Subcutaneous abdominal adipose tissue (tissue), 5 donors: ENCODE measurements at regions not wholly inside any gene's neighbourhood (a gene's known extent, or its start where the extent isn't known, plus 50 kb on each side); places are given as distances from the start of the nearest gene placed in this dataset.
"Not testable (repeated sequence)": the region's sequence is repeated elsewhere in the genome, so short reads cannot be mapped to it uniquely, and the experiment has no call there.

Source experiments
- H3K27ac ChIP-seq: one replicate; pipeline ENCODE4 v1.7.0; 2013; ENCODE audit warnings: low read depth, mild to moderate bottlenecking, inconsistent platforms, low read length, moderate library complexity
- H3K27me3 ChIP-seq, 5 donors: one replicate each; pipeline ENCODE4 v1.7.0; 2013; ENCODE audit warnings: low read length in 5 of 5, inconsistent platforms in 1 of 5; ENCODE audit not compliant: control insufficient read depth in 5 of 5, insufficient read depth in 4 of 5
- H3K36me3 ChIP-seq, 5 donors: one replicate each; pipeline ENCODE4 v1.7.0; 2013; ENCODE audit warnings: low read length in 5 of 5; ENCODE audit not compliant: control insufficient read depth in 5 of 5, insufficient read depth in 5 of 5
- H3K4me1 ChIP-seq, 5 donors: one replicate each; pipeline ENCODE4 v1.7.0; 2013; ENCODE audit warnings: low read length in 5 of 5, mild to moderate bottlenecking in 3 of 5, moderate library complexity in 1 of 5; ENCODE audit not compliant: control insufficient read depth in 5 of 5, insufficient read depth in 5 of 5
- H3K4me3 ChIP-seq, 5 donors: one replicate each; pipeline ENCODE4 v1.7.0; 2013; ENCODE audit warnings: low read length in 5 of 5, low read depth in 1 of 5
- H3K9ac ChIP-seq, 5 donors: one replicate each; pipeline ENCODE4 v1.7.0; 2013; ENCODE audit warnings: low read length in 5 of 5, mild to moderate bottlenecking in 4 of 5, moderate library complexity in 3 of 5
- H3K9me3 ChIP-seq, 5 donors: one replicate each; pipeline ENCODE4 v1.7.0; 2013; ENCODE audit warnings: low read length in 5 of 5; ENCODE audit not compliant: control insufficient read depth in 5 of 5
- donor health status: healthy.
- donor health status: healthy.
- donor health status: healthy.
- donor health status: healthy.
- donor health status: healthy.

GRCh38 chr1:115524236-115524635 lies 117.5 kb upstream of the VANGL1 start:
- Histone ChIP-seq H3K9ac (no peak overlapping the region), H3K9me3 (no peaks in the 10 kb centered on the region), H3K27me3 (no peaks in the 10 kb centered on the region), H3K27ac (no peak overlapping the region), H3K36me3 (no peaks in the 10 kb centered on the region), H3K4me3 (no peak overlapping the region), H3K4me1 (peaks cover 0 to 7% (median 0%) of the 10 kb centered on the region in 5 donors)

- H3K27ac ChIP-seq, result no peak overlapping the region
- H3K4me3 ChIP-seq, result no peak overlapping the region
- no peaks in the 10 kb centered on the region for H3K36me3 ChIP-seq
- H3K27me3 ChIP-seq, result no peaks in the 10 kb centered on the region
- H3K9me3 ChIP-seq, result no peaks in the 10 kb centered on the region
- peaks cover 0 to 7% (median 0%) of the 10 kb centered on the region in 5 donors for H3K4me1 ChIP-seq
- H3K9ac ChIP-seq, result no peak overlapping the region
Measured at GRCh38 chr1:115522386-115522785, 119.4 kb upstream of the VANGL1 start.

- H3K27ac ChIP-seq, result no peak overlapping the region
- no peaks in the 10 kb centered on the region for H3K36me3 ChIP-seq
- H3K9ac ChIP-seq, result no peak overlapping the region
- H3K4me3 ChIP-seq, result no peak overlapping the region
- peaks cover 0 to 10% (median 0%) of the 10 kb centered on the region in 5 donors for H3K9me3 ChIP-seq
- no peaks in the 10 kb centered on the region for H3K27me3 ChIP-seq
- H3K4me1 ChIP-seq, result no peaks in the 10 kb centered on the region
Measured at GRCh38 chr1:115515270-115515669, 126.5 kb upstream of the VANGL1 start.

GRCh38 chr1:115510226-115510625 lies 131.5 kb upstream of the VANGL1 start:
- not testable (repeated sequence) for H3K9ac ChIP-seq, H3K4me1 ChIP-seq, H3K9me3 ChIP-seq, H3K36me3 ChIP-seq, H3K4me3 ChIP-seq, H3K27me3 ChIP-seq, H3K27ac ChIP-seq

- no peak overlapping the region for H3K9ac ChIP-seq
- peaks cover 0 to 8% (median 5%) of the 10 kb centered on the region in 5 donors for H3K4me1 ChIP-seq
- peaks cover 0 to 10% (median 0%) of the 10 kb centered on the region in 5 donors for H3K9me3 ChIP-seq
- no peak overlapping the region for H3K27ac ChIP-seq
- H3K27me3 ChIP-seq, result peaks cover 0 to 5% (median 0%) of the 10 kb centered on the region in 5 donors
- no peak overlapping the region for H3K4me3 ChIP-seq
- H3K36me3 ChIP-seq, result no peaks in the 10 kb centered on the region
Measured at GRCh38 chr1:115507901-115508300, 133.9 kb upstream of the VANGL1 start.

GRCh38 chr1:115506924-115507589 lies 134.7 kb upstream of the VANGL1 start:
- no peak overlapping the region for H3K27ac ChIP-seq
- H3K36me3 ChIP-seq, result no peaks in the 10 kb centered on the region
- H3K4me1 ChIP-seq, result peaks cover 0 to 8% (median 5%) of the 10 kb centered on the region in 5 donors
- H3K9ac ChIP-seq, result no peak overlapping the region
- H3K4me3 ChIP-seq, result no peak overlapping the region
- H3K9me3 ChIP-seq, result peaks cover 0 to 7% (median 0%) of the 10 kb centered on the region in 5 donors
- H3K27me3 ChIP-seq, result peaks cover 0 to 5% (median 0%) of the 10 kb centered on the region in 5 donors

GRCh38 chr1:115506518-115506917 lies 135.3 kb upstream of the VANGL1 start:
- no peak overlapping the region for H3K27ac ChIP-seq
- H3K4me1 ChIP-seq, result peaks cover 0 to 8% (median 5%) of the 10 kb centered on the region in 5 donors
- peaks cover 0 to 5% (median 0%) of the 10 kb centered on the region in 5 donors for H3K27me3 ChIP-seq
- no peak overlapping the region for H3K9ac ChIP-seq
- H3K9me3 ChIP-seq, result peaks cover 0 to 2% (median 0%) of the 10 kb centered on the region in 5 donors
- H3K4me3 ChIP-seq, result no peak overlapping the region
- no peaks in the 10 kb centered on the region for H3K36me3 ChIP-seq

- Histone ChIP-seq H3K27ac (no peak overlapping the region), H3K9me3 (no peaks in the 10 kb centered on the region), H3K9ac (no peak overlapping the region), H3K36me3 (no peaks in the 10 kb centered on the region), H3K27me3 (peaks cover 0 to 5% (median 0%) of the 10 kb centered on the region in 5 donors), H3K4me1 (peaks cover 0 to 8% (median 5%) of the 10 kb centered on the region in 5 donors), H3K4me3 (no peak overlapping the region)
Measured at GRCh38 chr1:115505148-115505571, 136.6 kb upstream of the VANGL1 start.

GRCh38 chr1:115502183-115502582 lies 139.6 kb upstream of the VANGL1 start:
- not testable (repeated sequence) for H3K4me3 ChIP-seq, H3K27ac ChIP-seq, H3K9ac ChIP-seq, H3K36me3 ChIP-seq, H3K4me1 ChIP-seq, H3K9me3 ChIP-seq, H3K27me3 ChIP-seq

- Histone ChIP-seq H3K36me3 (no peaks in the 10 kb centered on the region), H3K27me3 (peaks cover 0 to 2% (median 0%) of the 10 kb centered on the region in 5 donors), H3K27ac (no peak overlapping the region), H3K9me3 (no peaks in the 10 kb centered on the region), H3K4me1 (no peaks in the 10 kb centered on the region), H3K9ac (no peak overlapping the region), H3K4me3 (no peak overlapping the region)
Measured at GRCh38 chr1:115501476-115501875, 140.3 kb upstream of the VANGL1 start.
